MCF 10A (cell line): ENCODE measurements at regions not wholly inside any gene's neighbourhood (a gene's known extent, or its start where the extent isn't known, plus 50 kb on each side); places are given as distances from the start of the nearest gene placed in this dataset.

Experiments
- BruUV-seq: library from RNA; stranded (reverse); fragments of 400-500 nt; replicated peaks from 2 replicates; lab custom pipeline; 2021; lab: Mats Ljungman, UMichigan
- CTCF ChIA-PET: fragments of 300-600 bp; sonication (Branson Sonifier 250); formaldehyde crosslinking; extraction: SDS; loops from one replicate; lab custom pipeline; 2021; ENCODE audit warnings: antibody characterized with exemption, inconsistent platforms; lab: Yijun Ruan, JAX
- POLR2A ChIA-PET: fragments of 300-600, 350-650 bp; sonication (Branson Sonifier 250); formaldehyde crosslinking; extraction: SDS; loops from one replicate; lab custom pipeline; 2020; ENCODE audit warnings: antibody characterized with exemption, inconsistent platforms; lab: Yijun Ruan, JAX
- DNase-seq: peaks from one replicate; pipeline ENCODE4 v3.0.0-alpha.2; 2018; ENCODE audit not compliant: unreplicated experiment
- H3K27ac Mint-ChIP-seq: one replicate; pipeline ENCODE4 v1.8.0; 2022; ENCODE audit warnings: mild to moderate bottlenecking, low read depth, mixed read lengths; ENCODE audit not compliant: unreplicated experiment
- H3K27me3 Mint-ChIP-seq: one replicate; pipeline ENCODE4 v1.8.0; 2022; ENCODE audit warnings: mixed read lengths; ENCODE audit not compliant: insufficient read depth, unreplicated experiment
- H3K36me3 Mint-ChIP-seq: one replicate; pipeline ENCODE4 v1.8.0; 2022; ENCODE audit warnings: mild to moderate bottlenecking, moderate library complexity, mixed read lengths; ENCODE audit not compliant: insufficient read depth, unreplicated experiment
- H3K4me1 Mint-ChIP-seq: one replicate; pipeline ENCODE4 v1.8.0; 2022; ENCODE audit warnings: mixed read lengths; ENCODE audit not compliant: insufficient read depth, unreplicated experiment
- H3K4me3 Mint-ChIP-seq: one replicate; pipeline ENCODE4 v1.8.0; 2022; ENCODE audit warnings: mild to moderate bottlenecking, moderate library complexity, mixed read lengths; ENCODE audit not compliant: unreplicated experiment
- H3K9me3 Mint-ChIP-seq: one replicate; pipeline ENCODE4 v1.8.0; 2022; ENCODE audit warnings: mixed read lengths; ENCODE audit not compliant: unreplicated experiment
- CTCF ChIP-seq: fragments of 200-600 bp; IDR thresholded peaks from one replicate; pipeline ENCODE4 v1.8.0; 2022; ENCODE audit warnings: antibody characterized with exemption, mild to moderate bottlenecking; ENCODE audit not compliant: unreplicated experiment
- intact Hi-C: fragments of 100-400 bp; cut with micrococcal nuclease; formaldehyde crosslinking; loops from 2 replicates; pipeline ENCODE4 v1.14.1; 2022

GRCh38 chr12:102765736-102766135 lies 151.3 kb downstream of the PAH start:
- BruUV-seq: no TSS peak
- CTCF ChIA-PET: interaction anchor here (0.6 to 1.0 kb wide), 4 partner anchors 9 to 851 kb away, joined by 3 to 4 read pairs (median 4); no protein-coding TSS in a partner anchor

GRCh38 chr12:102763471-102763870 lies 153.6 kb downstream of the PAH start:
- ChIA-PET CTCF (interaction anchor here (0.8 to 2.7 kb wide), 7 partner anchors 10 to 823 kb away, joined by 3 to 7 read pairs (median 5); no protein-coding TSS in a partner anchor), POLR2A (no interaction called here)
- no peak for TF ChIP-seq CTCF
- H3K4me3 Mint-ChIP-seq: no peak overlapping the region
- DNase-seq: no peak
- H3K4me1 Mint-ChIP-seq: no peaks in the 10 kb centered on the region
- no peak overlapping the region for H3K27ac Mint-ChIP-seq
- H3K9me3 Mint-ChIP-seq: no peaks in the 10 kb centered on the region
- intact Hi-C loops: loop anchor here (10.0 kb wide), 1 partner anchor 459 kb away; no protein-coding TSS in a partner anchor
- no TSS peak for BruUV-seq
- no peaks in the 10 kb centered on the region for H3K27me3 Mint-ChIP-seq
- H3K36me3 Mint-ChIP-seq: no peaks in the 10 kb centered on the region

More at GRCh38 chr12:102765736-102766135, 151.3 kb downstream of the PAH start:
- Mint-ChIP-seq H3K4me3 (no peak overlapping the region), H3K9me3 (no peaks in the 10 kb centered on the region), H3K27me3 (no peaks in the 10 kb centered on the region), H3K4me1 (no peaks in the 10 kb centered on the region), H3K27ac (no peak overlapping the region), H3K36me3 (no peaks in the 10 kb centered on the region)
- POLR2A ChIA-PET: interaction anchor here (0.7 kb wide), 1 partner anchor 705 kb away, joined by 3 read pairs; no protein-coding TSS in a partner anchor
- intact Hi-C loops: loop anchor here (10.0 kb wide), 1 partner anchor 461 kb away; no protein-coding TSS in a partner anchor
- TF ChIP-seq CTCF: no peak
- DNase-seq: no peak

- no peak overlapping the region for H3K27ac Mint-ChIP-seq
- no peaks in the 10 kb centered on the region for H3K9me3 Mint-ChIP-seq
- no peaks in the 10 kb centered on the region for H3K36me3 Mint-ChIP-seq
- no peak for DNase-seq
- no peak for TF ChIP-seq CTCF
- intact Hi-C loops: loop anchor here (10.0 kb wide), 1 partner anchor 458 kb away; no protein-coding TSS in a partner anchor
- ChIA-PET CTCF (interaction anchor here (0.6 to 2.7 kb wide), 8 partner anchors 11 to 939 kb away, joined by 3 to 7 read pairs (median 4); no protein-coding TSS in a partner anchor), POLR2A (no interaction called here)
- H3K27me3 Mint-ChIP-seq: no peaks in the 10 kb centered on the region
- H3K4me3 Mint-ChIP-seq: no peak overlapping the region
- BruUV-seq: no TSS peak
- no peaks in the 10 kb centered on the region for H3K4me1 Mint-ChIP-seq
These were observed 154.0 kb downstream of the PAH start for GRCh38 chr12:102763061-102763460.

GRCh38 chr12:102760322-102760721 lies 156.7 kb downstream of the PAH start:
- ChIA-PET CTCF (interaction anchor here (0.6 to 2.2 kb wide), 6 partner anchors 9 to 363 kb away, joined by 3 to 6 read pairs (median 3); no protein-coding TSS in a partner anchor), POLR2A (no interaction called here)
- H3K4me3 Mint-ChIP-seq: no peak overlapping the region
- H3K9me3 Mint-ChIP-seq: no peaks in the 10 kb centered on the region
- TF ChIP-seq CTCF: no peak
- H3K4me1 Mint-ChIP-seq: peaks cover 7% of the 10 kb centered on the region
- intact Hi-C loops: loop anchor here (10.0 kb wide), 1 partner anchor 456 kb away; no protein-coding TSS in a partner anchor
- no peak for DNase-seq
- no TSS peak for BruUV-seq
- H3K27me3 Mint-ChIP-seq: no peaks in the 10 kb centered on the region
- H3K27ac Mint-ChIP-seq: no peak overlapping the region
- H3K36me3 Mint-ChIP-seq: no peaks in the 10 kb centered on the region
